Effector memory CD4-positive, alpha-beta T cell (primary cell): ENCODE measurements at regions not wholly inside any gene's neighbourhood (a gene's known extent, or its start where the extent isn't known, plus 50 kb on each side); places are given as distances from the start of the nearest gene placed in this dataset.
"Not testable (repeated sequence)": the region's sequence is repeated elsewhere in the genome, so short reads cannot be mapped to it uniquely, and the experiment has no call there.

Experiments
- DNase-seq, 3 donors: peaks; one replicate each; pipeline ENCODE4 v3.0.0-alpha.2; 2020
- H3K27ac ChIP-seq: 2 replicates; pipeline ENCODE4 v1.7.0; 2013; ENCODE audit warnings: mild to moderate bottlenecking, low read length, moderate library complexity; ENCODE audit not compliant: insufficient read depth, poor library complexity, severe bottlenecking
- H3K27me3 ChIP-seq: replicated peaks from 2 replicates; pipeline ENCODE4 v1.7.0; 2013; ENCODE audit warnings: mild to moderate bottlenecking, low read length; ENCODE audit not compliant: insufficient read depth, control insufficient read depth, poor library complexity, severe bottlenecking
- H3K36me3 ChIP-seq: 2 replicates; pipeline ENCODE4 v1.7.0; 2013; ENCODE audit warnings: mild to moderate bottlenecking, low read length, moderate library complexity; ENCODE audit not compliant: control insufficient read depth, insufficient read depth
- H3K4me1 ChIP-seq: 2 replicates; pipeline ENCODE4 v1.7.0; 2013; ENCODE audit warnings: low read length, mild to moderate bottlenecking; ENCODE audit not compliant: control insufficient read depth, insufficient read depth, poor library complexity, severe bottlenecking
- H3K4me3 ChIP-seq: 2 replicates; pipeline ENCODE4 v1.7.0; 2013; ENCODE audit warnings: low read length, low read depth, mild to moderate bottlenecking; ENCODE audit not compliant: insufficient read depth, poor library complexity, severe bottlenecking
- H3K9me3 ChIP-seq: 2 replicates; pipeline ENCODE4 v1.7.0; 2013; ENCODE audit warnings: mild to moderate bottlenecking, low read length, moderate library complexity; ENCODE audit not compliant: control insufficient read depth

GRCh38 chr2:90250350-90250749, 1558.9 kb downstream of the RPIA start:
- not testable (repeated sequence) for H3K9me3 ChIP-seq, H3K27ac ChIP-seq, DNase-seq, H3K36me3 ChIP-seq, H3K4me3 ChIP-seq, H3K27me3 ChIP-seq, H3K4me1 ChIP-seq

GRCh38 chr2:90251576-90251975, 1560.1 kb downstream of the RPIA start:
- H3K9me3 ChIP-seq, H3K27ac ChIP-seq, H3K4me1 ChIP-seq, H3K27me3 ChIP-seq, H3K4me3 ChIP-seq, DNase-seq, H3K36me3 ChIP-seq: not testable (repeated sequence)

GRCh38 chr2:90253306-90253705, 1561.8 kb downstream of the RPIA start:
- H3K27me3 ChIP-seq, H3K9me3 ChIP-seq, H3K4me1 ChIP-seq, DNase-seq, H3K27ac ChIP-seq, H3K4me3 ChIP-seq, H3K36me3 ChIP-seq: not testable (repeated sequence)

GRCh38 chr2:90266888-90267287, 1575.4 kb downstream of the RPIA start:
- not testable (repeated sequence) for DNase-seq, H3K4me3 ChIP-seq, H3K36me3 ChIP-seq, H3K9me3 ChIP-seq, H3K27me3 ChIP-seq, H3K4me1 ChIP-seq, H3K27ac ChIP-seq

GRCh38 chr2:90287751-90288150, 1596.3 kb downstream of the RPIA start:
- H3K9me3 ChIP-seq, H3K4me3 ChIP-seq, H3K27me3 ChIP-seq, H3K27ac ChIP-seq, DNase-seq, H3K36me3 ChIP-seq, H3K4me1 ChIP-seq: not testable (repeated sequence)

- not testable (repeated sequence) for DNase-seq, H3K27ac ChIP-seq, H3K4me1 ChIP-seq
Measured at GRCh38 chr2:90288396-90288795, 1596.9 kb downstream of the RPIA start.

GRCh38 chr2:90289291-90289980, 1598.0 kb downstream of the RPIA start:
- not testable (repeated sequence) for H3K27me3 ChIP-seq, H3K4me1 ChIP-seq, H3K36me3 ChIP-seq, DNase-seq, H3K27ac ChIP-seq, H3K4me3 ChIP-seq, H3K9me3 ChIP-seq

More at GRCh38 chr2:90288396-90288795, 1596.9 kb downstream of the RPIA start:
- H3K4me3 ChIP-seq, H3K36me3 ChIP-seq, H3K27me3 ChIP-seq, H3K9me3 ChIP-seq: not testable (repeated sequence)

GRCh38 chr2:90290701-90291100, 1599.2 kb downstream of the RPIA start:
- not testable (repeated sequence) for H3K27me3 ChIP-seq, H3K36me3 ChIP-seq, H3K4me3 ChIP-seq, H3K9me3 ChIP-seq, H3K27ac ChIP-seq, DNase-seq, H3K4me1 ChIP-seq

GRCh38 chr2:90291168-90291883, 1599.9 kb downstream of the RPIA start:
- H3K4me1 ChIP-seq, H3K36me3 ChIP-seq, H3K4me3 ChIP-seq, H3K27me3 ChIP-seq, H3K9me3 ChIP-seq, H3K27ac ChIP-seq: not testable (repeated sequence)
- DNase-seq = peak in 1 of 3 donors; percentile 15

- not testable (repeated sequence) for H3K4me1 ChIP-seq, H3K4me3 ChIP-seq, H3K9me3 ChIP-seq, H3K36me3 ChIP-seq, H3K27me3 ChIP-seq, H3K27ac ChIP-seq, DNase-seq
Measured at GRCh38 chr2:90291934-90292333, 1600.5 kb downstream of the RPIA start.
